ENCODE measurements at regions not wholly inside any gene's neighbourhood (a gene's known extent, or its start where the extent isn't known, plus 50 kb on each side); places are given as distances from the start of the nearest gene placed in this dataset.
"Not testable (repeated sequence)": the region's sequence is repeated elsewhere in the genome, so short reads cannot be mapped to it uniquely, and the experiment has no call there.

GRCh38 chr14:105685003-105685402 is 158.6 kb downstream of the TMEM121 start:
- no peak for TF ChIP-seq SPI1 (IDR thresholded peaks at IDR 0.05; ENCODE audit: low read depth, low read length)
- no peak for TF ChIP-seq PAX5 (IDR thresholded peaks at IDR 0.05; ENCODE audit: insufficient read depth, low read length, severe bottlenecking)
- TF ChIP-seq TAF1 (IDR thresholded peaks at IDR 0.05; ENCODE audit: low read depth, low read length): no peak
- no peak for TF ChIP-seq POLR2AphosphoS5 (IDR thresholded peaks at IDR 0.05; ENCODE audit: low read depth, low read length)
- no peak for TF ChIP-seq POU2F2 (IDR thresholded peaks at IDR 0.05; ENCODE audit: low read depth, low read length)
- no peak for TF ChIP-seq POLR2A (IDR thresholded peaks at IDR 0.05; ENCODE audit: low read depth, low read length)
- no peak for FAIRE-seq
- no peak for DNase-seq (ENCODE audit: insufficient read length, low spot score)

- not testable (repeated sequence) for DNase-seq (ENCODE audit: insufficient read length, low spot score); FAIRE-seq
Observed at GRCh38 chr14:105685605-105686004, 159.2 kb downstream of the TMEM121 start.

GRCh38 chr14:105686050-105686449 is 159.7 kb downstream of the TMEM121 start:
- FAIRE-seq: peak; percentile 99
- DNase-seq (ENCODE audit: insufficient read length, low spot score): not testable (repeated sequence)

- not testable (repeated sequence) for FAIRE-seq
Observed at GRCh38 chr14:105686462-105687170, 160.2 kb downstream of the TMEM121 start.

GRCh38 chr14:105687171-105688022 is 161.0 kb downstream of the TMEM121 start:
- FAIRE-seq; DNase-seq (ENCODE audit: insufficient read length, low spot score): not testable (repeated sequence)
- peak; percentile 22; the same call in 1 of the 2 replicates for TF ChIP-seq POLR2AphosphoS5 (IDR thresholded peaks at IDR 0.05; ENCODE audit: low read depth, low read length)

More at GRCh38 chr14:105686462-105687170, 160.2 kb downstream of the TMEM121 start:
- not testable (repeated sequence) for DNase-seq (ENCODE audit: insufficient read length, low spot score)

- DNase-seq (ENCODE audit: insufficient read length, low spot score); FAIRE-seq: not testable (repeated sequence)
Observed at GRCh38 chr14:105688023-105688351, 161.6 kb downstream of the TMEM121 start.

GRCh38 chr14:105688664-105689221 is 162.4 kb downstream of the TMEM121 start:
- FAIRE-seq: peak; percentile 94
- not testable (repeated sequence) for DNase-seq (ENCODE audit: insufficient read length, low spot score)

GRCh38 chr14:105689722-105690121 is 163.3 kb downstream of the TMEM121 start:
- TF ChIP-seq POLR2AphosphoS5 (IDR thresholded peaks at IDR 0.05; ENCODE audit: low read depth, low read length): no peak
- no peak for TF ChIP-seq PAX5 (IDR thresholded peaks at IDR 0.05; ENCODE audit: insufficient read depth, low read length, severe bottlenecking)
- no peak for TF ChIP-seq SPI1 (IDR thresholded peaks at IDR 0.05; ENCODE audit: low read depth, low read length)
- TF ChIP-seq POU2F2 (IDR thresholded peaks at IDR 0.05; ENCODE audit: low read depth, low read length): no peak
- no peak for TF ChIP-seq POLR2A (IDR thresholded peaks at IDR 0.05; ENCODE audit: low read depth, low read length)
- TF ChIP-seq TAF1 (IDR thresholded peaks at IDR 0.05; ENCODE audit: low read depth, low read length): no peak
- no peak for DNase-seq (ENCODE audit: insufficient read length, low spot score)
- no peak for FAIRE-seq

- TF ChIP-seq TAF1 (IDR thresholded peaks at IDR 0.05; ENCODE audit: low read depth, low read length): no peak
- TF ChIP-seq POLR2AphosphoS5 (IDR thresholded peaks at IDR 0.05; ENCODE audit: low read depth, low read length): no peak
- no peak for TF ChIP-seq POLR2A (IDR thresholded peaks at IDR 0.05; ENCODE audit: low read depth, low read length)
- no peak for TF ChIP-seq POU2F2 (IDR thresholded peaks at IDR 0.05; ENCODE audit: low read depth, low read length)
- no peak for TF ChIP-seq SPI1 (IDR thresholded peaks at IDR 0.05; ENCODE audit: low read depth, low read length)
- TF ChIP-seq PAX5 (IDR thresholded peaks at IDR 0.05; ENCODE audit: insufficient read depth, low read length, severe bottlenecking): no peak
- no peak for FAIRE-seq
- no peak for DNase-seq (ENCODE audit: insufficient read length, low spot score)
Observed at GRCh38 chr14:105690671-105691070, 164.3 kb downstream of the TMEM121 start.

- peak; percentile 8; the same call in 1 of the 2 replicates for TF ChIP-seq POLR2AphosphoS5 (IDR thresholded peaks at IDR 0.05; ENCODE audit: low read depth, low read length)
- DNase-seq (ENCODE audit: insufficient read length, low spot score): not testable (repeated sequence)
- peak; percentile 26 for FAIRE-seq
Observed at GRCh38 chr14:105691321-105692109, 165.1 kb downstream of the TMEM121 start.

GRCh38 chr14:105692110-105692685 is 165.8 kb downstream of the TMEM121 start:
- not testable (repeated sequence) for FAIRE-seq; DNase-seq (ENCODE audit: insufficient read length, low spot score)
